ENCODE measurements at regions not wholly inside any gene's neighbourhood (a gene's known extent, or its start where the extent isn't known, plus 50 kb on each side); places are given as distances from the start of the nearest gene placed in this dataset.

DNA sequence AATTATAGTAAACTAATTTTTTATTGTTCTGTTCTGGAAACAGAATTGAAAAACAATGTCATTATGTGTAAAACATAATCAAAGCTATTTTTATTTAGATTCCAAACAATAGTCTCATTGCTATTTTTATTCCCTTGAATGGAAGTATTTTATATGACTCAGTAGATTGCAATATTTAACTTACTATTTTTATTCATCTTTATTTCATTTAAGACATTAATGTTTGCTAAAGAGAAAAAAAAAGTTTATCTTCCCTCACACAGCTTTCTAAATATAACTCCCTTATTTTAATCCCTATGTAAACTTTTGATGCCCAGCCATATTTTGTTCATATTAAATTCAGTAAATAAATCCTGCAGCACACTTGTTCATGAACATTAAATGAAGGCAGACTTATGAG, 622.4 kb downstream of the SLC6A15 start:
- Histone ChIP-seq H3K27ac (ENCODE audit: low read depth, low read length) (no peak overlapping the region), H3K27me3 (ENCODE audit: control insufficient read depth, insufficient read depth, low read length) (no peaks in the 10 kb centered on the region), H3K4me3 (ENCODE audit: low read depth, low read length) (no peak overlapping the region), H3K9me3 (ENCODE audit: control insufficient read depth, insufficient read depth, low read length) (no peaks in the 10 kb centered on the region)
- ChIA-PET POLR2A (no interaction called here), CTCF (no interaction called here)
- TF ChIP-seq, protein P1, sequence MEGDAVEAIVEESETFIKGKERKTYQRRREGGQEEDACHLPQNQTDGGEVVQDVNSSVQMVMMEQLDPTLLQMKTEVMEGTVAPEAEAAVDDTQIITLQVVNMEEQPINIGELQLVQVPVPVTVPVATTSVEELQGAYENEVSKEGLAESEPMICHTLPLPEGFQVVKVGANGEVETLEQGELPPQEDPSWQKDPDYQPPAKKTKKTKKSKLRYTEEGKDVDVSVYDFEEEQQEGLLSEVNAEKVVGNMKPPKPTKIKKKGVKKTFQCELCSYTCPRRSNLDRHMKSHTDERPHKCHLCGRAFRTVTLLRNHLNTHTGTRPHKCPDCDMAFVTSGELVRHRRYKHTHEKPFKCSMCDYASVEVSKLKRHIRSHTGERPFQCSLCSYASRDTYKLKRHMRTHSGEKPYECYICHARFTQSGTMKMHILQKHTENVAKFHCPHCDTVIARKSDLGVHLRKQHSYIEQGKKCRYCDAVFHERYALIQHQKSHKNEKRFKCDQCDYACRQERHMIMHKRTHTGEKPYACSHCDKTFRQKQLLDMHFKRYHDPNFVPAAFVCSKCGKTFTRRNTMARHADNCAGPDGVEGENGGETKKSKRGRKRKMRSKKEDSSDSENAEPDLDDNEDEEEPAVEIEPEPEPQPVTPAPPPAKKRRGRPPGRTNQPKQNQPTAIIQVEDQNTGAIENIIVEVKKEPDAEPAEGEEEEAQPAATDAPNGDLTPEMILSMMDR (IDR thresholded peaks at IDR 0.05; ENCODE audit: low read depth, low read length) = no peak
- no peak for DNase-seq (ENCODE audit: low read depth, low spot score)

GRCh38 chr12:84277986-84278385, 634.6 kb downstream of the SLC6A15 start:
- no peak overlapping the region for H3K4me3 ChIP-seq (ENCODE audit: low read depth, low read length)
- H3K27me3 ChIP-seq (ENCODE audit: control insufficient read depth, insufficient read depth, low read length) = no peaks in the 10 kb centered on the region
- H3K27ac ChIP-seq (ENCODE audit: low read depth, low read length) = no peak overlapping the region
- ChIA-PET POLR2A (no interaction called here), CTCF (no interaction called here)
- TF ChIP-seq, protein P1 (IDR thresholded peaks at IDR 0.05; ENCODE audit: low read depth, low read length) = no peak
- DNase-seq (ENCODE audit: low read depth, low spot score) = no peak
- no peaks in the 10 kb centered on the region for H3K9me3 ChIP-seq (ENCODE audit: control insufficient read depth, insufficient read depth, low read length)

DNA sequence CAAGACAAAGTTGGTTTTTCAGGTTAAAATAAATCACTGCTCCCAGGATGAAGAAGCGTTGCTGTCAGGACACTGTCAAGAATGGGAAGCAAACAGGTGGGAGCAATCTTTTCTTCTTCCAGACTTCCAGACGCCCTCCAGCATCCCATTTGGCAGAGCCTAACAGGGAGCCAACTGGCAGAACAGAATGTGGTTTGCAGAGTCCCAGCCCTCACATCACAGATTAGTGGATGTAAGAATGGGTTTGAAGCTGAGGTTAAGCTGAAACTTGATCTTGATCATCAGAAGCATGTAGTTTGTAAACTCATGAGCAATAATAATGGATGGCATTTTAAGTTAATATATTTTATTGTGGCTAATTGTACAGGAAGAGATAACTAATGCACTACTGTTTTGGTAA, 636.4 kb downstream of the SLC6A15 start:
- DNase-seq (ENCODE audit: low read depth, low spot score) = no peak
- CTCF ChIA-PET = no interaction called here

DNA sequence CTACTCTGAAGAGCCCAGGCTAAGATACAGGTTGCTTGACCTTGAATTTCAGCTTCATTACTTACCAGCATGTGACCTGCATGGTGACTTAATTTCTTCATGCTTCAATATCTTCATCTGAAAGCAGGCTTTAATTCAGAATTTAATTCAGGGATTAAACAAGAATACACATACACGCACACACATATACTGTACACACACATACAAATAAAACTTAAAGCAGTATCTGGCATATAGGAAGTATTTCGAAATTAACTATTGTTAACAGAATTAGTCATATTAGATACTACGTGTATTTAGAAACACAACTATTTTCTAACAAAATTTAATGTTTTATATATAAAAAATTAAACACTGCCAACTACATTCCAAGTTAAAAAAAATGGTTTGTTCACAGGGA, 640.3 kb downstream of the SLC6A15 start:
- TF ChIP-seq, protein P1 (IDR thresholded peaks at IDR 0.05; ENCODE audit: low read depth, low read length) = no peak
- POLR2A ChIA-PET = no interaction called here
- CTCF ChIA-PET = no interaction called here
- no peaks in the 10 kb centered on the region for H3K27me3 ChIP-seq (ENCODE audit: control insufficient read depth, insufficient read depth, low read length)
- H3K4me3 ChIP-seq (ENCODE audit: low read depth, low read length) = no peak overlapping the region
- no peaks in the 10 kb centered on the region for H3K9me3 ChIP-seq (ENCODE audit: control insufficient read depth, insufficient read depth, low read length)
- no peak for DNase-seq (ENCODE audit: low read depth, low spot score)
- no peak overlapping the region for H3K27ac ChIP-seq (ENCODE audit: low read depth, low read length)

More for the DNA sequence above, 636.4 kb downstream of the SLC6A15 start:
- H3K27ac ChIP-seq (ENCODE audit: low read depth, low read length) = no peak overlapping the region
- no peak overlapping the region for H3K4me3 ChIP-seq (ENCODE audit: low read depth, low read length)
- TF ChIP-seq, protein P1 (IDR thresholded peaks at IDR 0.05; ENCODE audit: low read depth, low read length) = no peak
- POLR2A ChIA-PET = no interaction called here
- no peaks in the 10 kb centered on the region for H3K27me3 ChIP-seq (ENCODE audit: control insufficient read depth, insufficient read depth, low read length)
- H3K9me3 ChIP-seq (ENCODE audit: control insufficient read depth, insufficient read depth, low read length) = no peaks in the 10 kb centered on the region

DNA sequence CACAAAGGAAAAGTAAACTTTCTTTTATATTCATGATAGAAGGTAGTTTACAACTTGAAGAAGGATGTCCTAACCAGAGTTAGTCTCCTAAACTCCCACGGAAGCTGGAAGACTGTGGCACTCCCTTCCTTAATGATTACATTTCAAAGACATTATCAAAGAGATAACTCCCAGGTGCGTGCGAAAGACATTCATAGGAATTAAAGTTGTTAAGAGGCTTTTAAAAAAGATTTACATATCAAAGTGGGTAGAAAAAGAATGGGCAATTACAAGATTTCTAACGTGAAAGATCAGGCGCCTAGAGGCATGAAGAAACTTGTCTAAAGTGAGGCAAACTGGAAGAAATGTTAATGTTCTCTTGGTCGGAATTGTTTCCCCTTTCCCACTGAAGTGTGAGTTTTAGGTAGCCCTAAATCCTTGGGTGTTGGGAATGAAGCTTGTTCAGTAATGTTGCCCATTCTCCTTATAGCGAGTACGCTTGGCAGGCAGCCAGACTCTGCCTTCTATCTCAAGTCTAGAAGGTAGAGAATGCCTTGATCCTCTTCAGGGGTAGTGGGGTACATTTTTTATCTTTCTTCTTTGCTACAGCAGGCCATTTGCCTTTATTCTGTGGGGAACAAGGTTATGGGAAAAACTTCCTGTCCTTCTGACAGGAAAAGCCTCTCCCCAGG, 642.0 kb downstream of the SLC6A15 start:
- CTCF ChIA-PET = no interaction called here
- DNase-seq (ENCODE audit: low read depth, low spot score) = no peak
- Histone ChIP-seq H3K4me3 (ENCODE audit: low read depth, low read length) (no peak overlapping the region), H3K9me3 (ENCODE audit: control insufficient read depth, insufficient read depth, low read length) (no peaks in the 10 kb centered on the region), H3K27ac (ENCODE audit: low read depth, low read length) (no peak overlapping the region), H3K27me3 (ENCODE audit: control insufficient read depth, insufficient read depth, low read length) (no peaks in the 10 kb centered on the region)
- POLR2A ChIA-PET = no interaction called here
- TF ChIP-seq, protein P1 (IDR thresholded peaks at IDR 0.05; ENCODE audit: low read depth, low read length) = no peak

Data from AG04450 (cell line).